ENCODE measurements at regions not wholly inside any gene's neighbourhood (a gene's known extent, or its start where the extent isn't known, plus 50 kb on each side); places are given as distances from the start of the nearest gene placed in this dataset.
A peak's percentile ranks its signal among the peaks of the same experiment; 100 is the strongest.
"Not testable (repeated sequence)": the region's sequence is repeated elsewhere in the genome, so short reads cannot be mapped to it uniquely, and the experiment has no call there.

- no peak overlapping the region for H2AFZ ChIP-seq (ENCODE audit: low read length)
- POLR2A ChIA-PET: no interaction called here
Measured at GRCh38 chr15:56792211-56792610, 58.9 kb upstream of the ZNF280D start.

GRCh38 chr15:56791521-56791920, 58.2 kb upstream of the ZNF280D start:
- in situ Hi-C loops (cut with HindIII; ENCODE audit: extremely low pct_ligation_motif_present, low pct_unique_long_range_greater_than_20kb); H3K4me2 ChIP-seq (ENCODE audit: low read depth, low read length); H3K27me3 ChIP-seq (ENCODE audit: control insufficient read depth in 1 of 2, insufficient read depth in 2 of 2, low read length in 2 of 2); H3K79me2 ChIP-seq (ENCODE audit: insufficient read depth, low read length); H3K36me3 ChIP-seq (replicated peaks in 1 of 2; ENCODE audit: control insufficient read depth in 1 of 2, insufficient read depth in 2 of 2, low read length in 2 of 2); DNase-seq (ENCODE audit: low spot score); H3K4me3 ChIP-seq (replicated peaks in 1 of 3; ENCODE audit: insufficient read depth in 1 of 3, low read depth in 2 of 3, low read length in 3 of 3); H2AFZ ChIP-seq (ENCODE audit: low read length); H3K27ac ChIP-seq (ENCODE audit: extremely low read length, insufficient read depth, low read length); H3K4me1 ChIP-seq (ENCODE audit: insufficient read depth, low read length); BruUV-seq (replicated peaks); H3K9ac ChIP-seq (ENCODE audit: insufficient read depth, low read depth, low read length); H3K9me3 ChIP-seq (ENCODE audit: low read length); intact Hi-C loops (cut with micrococcal nuclease; ENCODE audit: unreplicated experiment); FAIRE-seq; CTCF ChIA-PET (ENCODE audit: low intra/inter-chr PET ratio, low total read pairs); ATAC-seq; H4K20me1 ChIP-seq (ENCODE audit: insufficient read depth, low read length); POLR2A ChIA-PET: not testable (repeated sequence)
- WGBS (ENCODE audit: low lambda C conversion rate): 96% methylated on average over 1 of the region's 1 CpG

More at GRCh38 chr15:56792211-56792610, 58.9 kb upstream of the ZNF280D start:
- Histone ChIP-seq H3K4me2 (ENCODE audit: low read depth, low read length) (no peak overlapping the region), H3K4me1 (ENCODE audit: insufficient read depth, low read length) (no peaks in the 10 kb centered on the region), H3K9me3 (ENCODE audit: low read length) (no peaks in the 10 kb centered on the region), H3K79me2 (ENCODE audit: insufficient read depth, low read length) (no peaks in the 10 kb centered on the region), H3K27me3 (ENCODE audit: control insufficient read depth in 1 of 2, insufficient read depth in 2 of 2, low read length in 2 of 2) (no peaks in the 10 kb centered on the region; a peak in 1 of 5 replicates), H3K9ac (ENCODE audit: insufficient read depth, low read depth, low read length) (no peak overlapping the region), H3K36me3 (replicated peaks in 1 of 2; ENCODE audit: control insufficient read depth in 1 of 2, insufficient read depth in 2 of 2, low read length in 2 of 2) (no peaks in the 10 kb centered on the region), H4K20me1 (ENCODE audit: insufficient read depth, low read length) (no peaks in the 10 kb centered on the region), H3K27ac (ENCODE audit: extremely low read length, insufficient read depth, low read length) (no peak overlapping the region), H3K4me3 (replicated peaks in 1 of 3; ENCODE audit: insufficient read depth in 1 of 3, low read depth in 2 of 3, low read length in 3 of 3) (no peak overlapping the region)
- in situ Hi-C loops (cut with HindIII; ENCODE audit: extremely low pct_ligation_motif_present, low pct_unique_long_range_greater_than_20kb) (no loop called here), intact Hi-C loops (cut with micrococcal nuclease; ENCODE audit: unreplicated experiment) (no loop called here)
- TF ChIP-seq ZFP36L1 (CRISPR knock-in tag; IDR thresholded peaks at IDR 0.05): no peak
- CTCF ChIA-PET (ENCODE audit: low intra/inter-chr PET ratio, low total read pairs): no interaction called here
- 26% methylated on average over 4 of the region's 4 CpGs for WGBS (ENCODE audit: low lambda C conversion rate)
- no peak for DNase-seq (ENCODE audit: low spot score)
- no peak for FAIRE-seq
- BruUV-seq (replicated peaks): no TSS peak
- ATAC-seq: no peak

- no peaks in the 10 kb centered on the region for H3K27me3 ChIP-seq (ENCODE audit: control insufficient read depth in 1 of 2, insufficient read depth in 2 of 2, low read length in 2 of 2)
- H3K79me2 ChIP-seq (ENCODE audit: insufficient read depth, low read length): no peaks in the 10 kb centered on the region
- FAIRE-seq (no peak), ATAC-seq (no peak), DNase-seq (ENCODE audit: low spot score) (no peak)
- POLR2A ChIA-PET: no interaction called here
- H3K9ac ChIP-seq (ENCODE audit: insufficient read depth, low read depth, low read length): no peak overlapping the region
- H4K20me1 ChIP-seq (ENCODE audit: insufficient read depth, low read length): no peaks in the 10 kb centered on the region
- no peaks in the 10 kb centered on the region for H3K9me3 ChIP-seq (ENCODE audit: low read length)
- H3K27ac ChIP-seq (ENCODE audit: extremely low read length, insufficient read depth, low read length): no peak overlapping the region
- no peak overlapping the region for H3K4me3 ChIP-seq (replicated peaks in 1 of 3; ENCODE audit: insufficient read depth in 1 of 3, low read depth in 2 of 3, low read length in 3 of 3)
- no peak overlapping the region for H2AFZ ChIP-seq (ENCODE audit: low read length)
- in situ Hi-C loops (cut with HindIII; ENCODE audit: extremely low pct_ligation_motif_present, low pct_unique_long_range_greater_than_20kb): no loop called here
- CTCF ChIA-PET (ENCODE audit: low intra/inter-chr PET ratio, low total read pairs): no interaction called here
- H3K4me1 ChIP-seq (ENCODE audit: insufficient read depth, low read length): no peaks in the 10 kb centered on the region
- TF ChIP-seq ZNF317 (CRISPR knock-in tag; IDR thresholded peaks at IDR 0.05) (peak; percentile 68; the same call in 1 of the 2 replicates), MXD4 (CRISPR knock-in tag; IDR thresholded peaks at IDR 0.05) (no peak), ZNF564 (CRISPR knock-in tag; IDR thresholded peaks at IDR 0.05) (no peak), PHB2 (IDR thresholded peaks at IDR 0.05; ENCODE audit: partially characterized antibody) (no peak)
- H3K36me3 ChIP-seq (replicated peaks in 1 of 2; ENCODE audit: control insufficient read depth in 1 of 2, insufficient read depth in 2 of 2, low read length in 2 of 2): no peaks in the 10 kb centered on the region
- H3K4me2 ChIP-seq (ENCODE audit: low read depth, low read length): no peak overlapping the region
- 21% methylated on average over 2 of the region's 2 CpGs for WGBS (ENCODE audit: low lambda C conversion rate)
- BruUV-seq (replicated peaks): no TSS peak
- intact Hi-C loops (cut with micrococcal nuclease; ENCODE audit: unreplicated experiment): no loop called here
Measured at GRCh38 chr15:56788359-56788758, 55.0 kb upstream of the ZNF280D start.
